Stimulated activated effector memory CD8-positive, alpha-beta T cell treated with anti-CD3 and anti-CD28 coated beads, Interleukin-12 subunit alpha, Interleukin-12 subunit beta, amount 100 ng/mL, for 72 hours (primary cell): ENCODE measurements at regions not wholly inside any gene's neighbourhood (a gene's known extent, or its start where the extent isn't known, plus 50 kb on each side); places are given as distances from the start of the nearest gene placed in this dataset.
A peak's percentile ranks its signal among the peaks of the same experiment; 100 is the strongest.
"Not testable (repeated sequence)": the region's sequence is repeated elsewhere in the genome, so short reads cannot be mapped to it uniquely, and the experiment has no call there.

Source experiments
- ATAC-seq: fragments of 150-1000 bp; cut with Tn5 transposase; 2 replicates; pipeline ENCODE4 v1.10.0; 2021
- DNase-seq, 2 donors: peaks; one replicate each; pipeline ENCODE4 v3.0.0; 2021 to 2022; ENCODE audit warnings: low spot score in 2 of 2
- H3K27ac Mint-ChIP-seq: one replicate; pipeline ENCODE4 v1.8.0; 2022; ENCODE audit warnings: mild to moderate bottlenecking, mixed read lengths
- H3K36me3 Mint-ChIP-seq: one replicate; pipeline ENCODE4 v1.8.0; 2022; ENCODE audit warnings: mild to moderate bottlenecking, mixed read lengths
- H3K4me1 Mint-ChIP-seq: one replicate; pipeline ENCODE4 v1.8.0; 2022; ENCODE audit warnings: mixed read lengths
- H3K4me3 Mint-ChIP-seq: one replicate; pipeline ENCODE4 v1.8.0; 2022; ENCODE audit warnings: mild to moderate bottlenecking, mixed read lengths
- H3K9me3 Mint-ChIP-seq: one replicate; pipeline ENCODE4 v1.8.0; 2022; ENCODE audit warnings: mixed read lengths

DNA sequence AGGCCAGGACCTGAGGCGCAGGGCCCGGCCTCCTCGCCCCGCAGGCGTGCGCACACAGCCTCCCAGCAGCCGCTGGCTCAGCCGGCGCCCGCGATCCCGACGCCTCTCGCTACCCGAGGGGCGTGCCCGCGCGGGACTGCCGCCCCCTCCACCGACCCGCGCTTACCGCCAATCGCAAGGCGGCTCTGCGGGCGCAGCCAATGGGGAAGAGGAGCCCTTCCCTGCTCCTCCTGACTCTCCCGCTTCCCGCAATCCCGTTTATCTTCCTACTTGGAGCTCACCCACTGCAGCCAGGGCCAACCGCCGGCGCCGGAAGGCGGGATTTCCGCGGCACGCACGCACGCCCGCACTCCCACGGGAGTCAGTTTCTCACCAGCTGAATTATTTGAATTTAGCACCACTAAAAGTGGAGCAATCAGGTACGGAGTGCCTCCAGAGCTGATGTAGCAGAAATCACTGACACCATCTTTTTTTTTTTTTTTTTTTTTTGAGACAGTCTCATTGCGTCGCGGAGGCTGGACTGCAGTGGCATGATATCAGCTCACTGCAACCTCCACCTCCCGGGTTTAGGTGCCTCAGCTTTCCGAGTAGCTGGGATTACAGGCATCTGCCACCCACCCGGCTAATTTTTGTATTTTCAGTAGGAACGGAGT lies 64.9 kb upstream of the TP53TG3C start:
- DNase-seq, H3K4me3 Mint-ChIP-seq, H3K36me3 Mint-ChIP-seq, H3K27ac Mint-ChIP-seq, H3K9me3 Mint-ChIP-seq, H3K4me1 Mint-ChIP-seq: not testable (repeated sequence)
- ATAC-seq: peak; percentile 65
